ENCODE measurements at regions not wholly inside any gene's neighbourhood (a gene's known extent, or its start where the extent isn't known, plus 50 kb on each side); places are given as distances from the start of the nearest gene placed in this dataset.

DNA sequence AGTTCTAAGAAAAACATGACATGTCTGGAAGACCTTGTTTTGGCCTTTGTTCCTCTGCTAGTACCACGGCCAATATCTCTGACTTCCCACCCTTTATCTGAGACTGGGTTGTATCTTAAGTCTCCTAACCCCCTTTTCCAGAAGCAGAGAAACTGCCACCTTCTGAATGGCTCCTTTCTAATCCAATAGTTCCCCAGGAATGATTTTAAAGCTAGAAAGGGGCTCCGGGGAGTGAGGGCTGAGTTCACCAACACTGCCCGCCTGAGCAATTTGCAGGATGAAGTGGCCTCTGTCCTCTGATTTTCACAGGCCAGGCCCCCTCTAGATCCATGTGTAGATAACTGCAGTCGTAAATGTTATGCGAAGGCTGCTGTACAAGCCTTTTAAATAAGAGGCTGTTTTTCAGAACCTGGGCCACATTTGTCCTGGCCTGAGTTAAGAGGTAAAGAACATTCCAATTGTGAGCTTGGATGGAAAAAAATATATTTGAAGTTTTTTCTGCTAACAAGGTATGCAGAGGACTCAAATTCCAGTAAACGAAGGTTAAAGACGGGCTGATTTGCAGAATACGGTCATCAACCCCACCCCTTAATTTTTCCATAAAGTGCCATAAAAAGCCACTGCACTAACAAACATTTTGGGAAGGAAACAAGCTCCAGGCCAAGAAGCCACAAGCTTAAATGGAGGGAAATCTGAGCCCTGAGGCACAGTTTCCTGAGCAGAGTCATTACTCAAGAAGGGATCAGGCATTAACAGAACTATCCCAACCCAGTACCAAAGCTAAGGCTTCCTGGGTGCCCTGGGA is 117.0 kb upstream of the MAF start:
- no peak overlapping the region for H4K91ac ChIP-seq (ENCODE audit: insufficient read length, low read depth, low read length)
- no peak overlapping the region for H2BK20ac ChIP-seq (ENCODE audit: low read depth, low read length, poor library complexity, severe bottlenecking)
- H4K8ac ChIP-seq (replicated peaks; ENCODE audit: insufficient read length, low read depth, low read length) = no peak overlapping the region
- no peaks in the 10 kb centered on the region for H3K79me2 ChIP-seq (ENCODE audit: insufficient read depth, low read length)
- H2BK120ac ChIP-seq (ENCODE audit: low read depth, low read length, poor library complexity, severe bottlenecking) = no peak overlapping the region
- no peak overlapping the region for H2AK5ac ChIP-seq (ENCODE audit: insufficient read length, low read length)
- H4K20me1 ChIP-seq (ENCODE audit: control insufficient read depth, insufficient read depth, insufficient read length) = no peaks in the 10 kb centered on the region
- H2BK5ac ChIP-seq (ENCODE audit: insufficient read length, low read length) = no peak overlapping the region
- no peak overlapping the region for H3K14ac ChIP-seq (ENCODE audit: insufficient read depth, low read length)
- Mint-ChIP-seq H3K27me3 (ENCODE audit: low read depth) (peaks cover 1% of the 10 kb centered on the region), H3K9me3 (peaks cover 0 to 4% of the 10 kb centered on the region in 2 experiments; a peak in 3 of 5 replicates), H3K4me1 (no peaks in the 10 kb centered on the region), H3K27ac (no peak overlapping the region), H3K4me3 (no peak overlapping the region), H3K36me3 (ENCODE audit: insufficient read depth in 1 of 3, low read depth in 3 of 3) (peaks cover 4 to 5% (median 4%) of the 10 kb centered on the region in 3 experiments; a peak in 6 of 7 replicates)
- DNase-seq = no peak
- H3K18ac ChIP-seq (ENCODE audit: insufficient read length, low read depth, low read length) = no peak overlapping the region
- H4K5ac ChIP-seq (ENCODE audit: insufficient read length, low read depth, low read length) = no peak overlapping the region
- TF ChIP-seq, protein P1, sequence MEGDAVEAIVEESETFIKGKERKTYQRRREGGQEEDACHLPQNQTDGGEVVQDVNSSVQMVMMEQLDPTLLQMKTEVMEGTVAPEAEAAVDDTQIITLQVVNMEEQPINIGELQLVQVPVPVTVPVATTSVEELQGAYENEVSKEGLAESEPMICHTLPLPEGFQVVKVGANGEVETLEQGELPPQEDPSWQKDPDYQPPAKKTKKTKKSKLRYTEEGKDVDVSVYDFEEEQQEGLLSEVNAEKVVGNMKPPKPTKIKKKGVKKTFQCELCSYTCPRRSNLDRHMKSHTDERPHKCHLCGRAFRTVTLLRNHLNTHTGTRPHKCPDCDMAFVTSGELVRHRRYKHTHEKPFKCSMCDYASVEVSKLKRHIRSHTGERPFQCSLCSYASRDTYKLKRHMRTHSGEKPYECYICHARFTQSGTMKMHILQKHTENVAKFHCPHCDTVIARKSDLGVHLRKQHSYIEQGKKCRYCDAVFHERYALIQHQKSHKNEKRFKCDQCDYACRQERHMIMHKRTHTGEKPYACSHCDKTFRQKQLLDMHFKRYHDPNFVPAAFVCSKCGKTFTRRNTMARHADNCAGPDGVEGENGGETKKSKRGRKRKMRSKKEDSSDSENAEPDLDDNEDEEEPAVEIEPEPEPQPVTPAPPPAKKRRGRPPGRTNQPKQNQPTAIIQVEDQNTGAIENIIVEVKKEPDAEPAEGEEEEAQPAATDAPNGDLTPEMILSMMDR (conservative IDR thresholded peaks at IDR 0.05) = no peak
- H3K56ac ChIP-seq (ENCODE audit: insufficient read length, low read depth, low read length) = no peak overlapping the region
- no peak overlapping the region for H2BK12ac ChIP-seq (ENCODE audit: insufficient read length, low read depth, low read length)
- no peak overlapping the region for H3K27ac ChIP-seq (ENCODE audit: insufficient read length, low read depth, low read length)
- WGBS (ENCODE audit: extremely low coverage, insufficient read length, low lambda C conversion rate) = no CpG with 5 or more reads among the region's 8 CpGs
- no peak overlapping the region for H3K4ac ChIP-seq (ENCODE audit: low read depth, low read length)
- no peaks in the 10 kb centered on the region for H3K4me1 ChIP-seq (ENCODE audit: insufficient read depth, low read length)
- H3T11ph ChIP-seq (ENCODE audit: low read length) = no peak overlapping the region
- no peak overlapping the region for H3K4me2 ChIP-seq (ENCODE audit: insufficient read depth, insufficient read length, low read length)
- H3K23me2 ChIP-seq (ENCODE audit: insufficient read length, low read depth, low read length, poor library complexity, severe bottlenecking) = no peaks in the 10 kb centered on the region
- H2AFZ ChIP-seq (ENCODE audit: low read length) = no peak overlapping the region
- no peaks in the 10 kb centered on the region for H3K9me3 ChIP-seq (ENCODE audit: control insufficient read depth, low read depth, low read length)
- no peak overlapping the region for H3K9ac ChIP-seq (ENCODE audit: extremely low read depth, insufficient read length, low read length)
- no peak overlapping the region for H2BK15ac ChIP-seq (ENCODE audit: low read depth, low read length)
- H3K79me1 ChIP-seq (ENCODE audit: insufficient read depth, low read depth, low read length, poor library complexity, severe bottlenecking) = no peaks in the 10 kb centered on the region
- H3K27me3 ChIP-seq (ENCODE audit: insufficient read depth, low read length) = no peaks in the 10 kb centered on the region
- no peak overlapping the region for H3K23ac ChIP-seq (ENCODE audit: insufficient read length, low read depth, low read length)

All from H9 (cell line).